HEK293 (cell line): ENCODE measurements at regions not wholly inside any gene's neighbourhood (a gene's known extent, or its start where the extent isn't known, plus 50 kb on each side); places are given as distances from the start of the nearest gene placed in this dataset.

ENCODE experiments used
- CTCF ChIA-PET: fragments of 350-600 bp; formaldehyde crosslinking; extraction: SDS; loops from one replicate; lab custom pipeline; 2021; ENCODE audit warnings: antibody characterized with exemption; lab: Yijun Ruan, JAX
- POLR2A ChIA-PET: fragments of 300-600 bp; formaldehyde crosslinking; extraction: SDS; loops from one replicate; lab custom pipeline; 2020; ENCODE audit warnings: antibody characterized with exemption, inconsistent platforms; lab: Yijun Ruan, JAX
- H3K27ac ChIP-seq: fragments of 200-500 bp; sonication (Bioruptor generic); 2 replicates; pipeline ENCODE4 v1.5.1; 2014; ENCODE audit warnings: low read depth, low read length, control low read depth, inconsistent platforms; ENCODE audit errors: extremely low read depth
- H3K36me3 ChIP-seq, 2 experiments: fragments of 200-500 bp in 1 of 2; sonication (Bioruptor generic) in 1 of 2; 1 replicate in 1 of 2; 2 replicates in 1 of 2; pipeline ENCODE4 v1.5.1; 2014 to 2017; ENCODE audit warnings: inconsistent platforms in 2 of 2, low read length in 2 of 2; ENCODE audit not compliant: control insufficient read depth in 2 of 2, insufficient read depth in 1 of 2
- H3K4me1 ChIP-seq: fragments of 200-500 bp; sonication (Bioruptor generic); 2 replicates; pipeline ENCODE4 v1.5.1; 2014; ENCODE audit warnings: mild to moderate bottlenecking, low read length, inconsistent platforms; ENCODE audit not compliant: control insufficient read depth, insufficient read depth
- H3K4me3 ChIP-seq: 2 replicates; pipeline ENCODE4 v1.5.1; 2011; ENCODE audit warnings: low read depth, mild to moderate bottlenecking, control low read depth, low read length, moderate library complexity
- H3K9me3 ChIP-seq: fragments of 200-500 bp; sonication (Bioruptor generic); 2 replicates; pipeline ENCODE4 v1.5.1; 2014; ENCODE audit warnings: low read depth, low read length, inconsistent platforms; ENCODE audit not compliant: control insufficient read depth, insufficient read depth
- HOXA7 ChIP-seq: sonication (generic); formaldehyde crosslinking; IDR thresholded peaks from 2 replicates; pipeline ENCODE4 v1.8.1; 2022; ENCODE audit warnings: missing genetic modification reagents, borderline replicate concordance
- HOXC10 ChIP-seq: sonication (generic); formaldehyde crosslinking; IDR thresholded peaks from 2 replicates; pipeline ENCODE4 v1.8.1; 2023; ENCODE audit warnings: mild to moderate bottlenecking, missing genetic modification reagents
- IKZF3 ChIP-seq: fragments of 450-650 bp; IDR thresholded peaks from 2 replicates; pipeline ENCODE4 v1.5.0; 2018; ENCODE audit warnings: missing biosample characterization, mild to moderate bottlenecking, missing genetic modification characterization, moderate library complexity
- MEIS1 ChIP-seq: sonication (generic); formaldehyde crosslinking; IDR thresholded peaks from 2 replicates; pipeline ENCODE4 v1.8.1; 2022; ENCODE audit warnings: missing genetic modification reagents, mild to moderate bottlenecking, borderline replicate concordance
- SP2 ChIP-seq: fragments of 450-650 bp; formaldehyde crosslinking; IDR thresholded peaks from 2 replicates; pipeline ENCODE4 v1.5.1; 2016; ENCODE audit warnings: missing biosample characterization, missing genetic modification characterization
- WT1 ChIP-seq: fragments of 450-650 bp; formaldehyde crosslinking; IDR thresholded peaks from 2 replicates; pipeline ENCODE4 v1.5.1; 2016; ENCODE audit warnings: missing biosample characterization, missing genetic modification characterization
- YY2 ChIP-seq: fragments of 450-650 bp; formaldehyde crosslinking; IDR thresholded peaks from 2 replicates; pipeline ENCODE4 v1.5.1; 2016; ENCODE audit warnings: missing biosample characterization, missing genetic modification characterization
- ZBTB49 ChIP-seq: fragments of 450-650 bp; formaldehyde crosslinking; IDR thresholded peaks from 2 replicates; pipeline ENCODE4 v1.5.1; 2016; ENCODE audit warnings: missing biosample characterization, missing genetic modification characterization, low read depth
- ZNF155 ChIP-seq: fragments of 450-650 bp; formaldehyde crosslinking; IDR thresholded peaks from 2 replicates; pipeline ENCODE4 v1.5.1; 2016; ENCODE audit warnings: missing biosample characterization, missing genetic modification characterization
- ZNF157 ChIP-seq: fragments of 450-650 bp; formaldehyde crosslinking; IDR thresholded peaks from 2 replicates; pipeline ENCODE4 v1.5.1; 2016; ENCODE audit warnings: missing biosample characterization, missing genetic modification characterization
- ZNF184 ChIP-seq: fragments of 450-650 bp; IDR thresholded peaks from 2 replicates; pipeline ENCODE4 v1.5.1; 2018; ENCODE audit warnings: missing biosample characterization, mild to moderate bottlenecking, missing genetic modification characterization
- ZNF2 ChIP-seq: fragments of 450-650 bp; formaldehyde crosslinking; IDR thresholded peaks from 2 replicates; pipeline ENCODE4 v1.5.1; 2016; ENCODE audit warnings: missing biosample characterization, missing genetic modification characterization
- ZNF202 ChIP-seq: fragments of 450-650 bp; formaldehyde crosslinking; IDR thresholded peaks from 2 replicates; pipeline ENCODE4 v1.5.1; 2016; ENCODE audit warnings: missing biosample characterization, missing genetic modification characterization, borderline replicate concordance
- ZNF23 ChIP-seq: fragments of 450-650 bp; formaldehyde crosslinking; IDR thresholded peaks from 2 replicates; pipeline ENCODE4 v1.5.1; 2016; ENCODE audit warnings: missing biosample characterization, missing genetic modification characterization, borderline replicate concordance
- ZNF266 ChIP-seq: fragments of 450-650 bp; formaldehyde crosslinking; IDR thresholded peaks from 2 replicates; pipeline ENCODE4 v1.5.1; 2016; ENCODE audit warnings: missing biosample characterization, missing genetic modification characterization, low read depth
- ZNF311 ChIP-seq: fragments of 450-650 bp; formaldehyde crosslinking; IDR thresholded peaks from 2 replicates; pipeline ENCODE4 v1.5.1; 2017; ENCODE audit warnings: missing biosample characterization, missing genetic modification characterization, borderline replicate concordance
- ZNF324 ChIP-seq: fragments of 450-650 bp; formaldehyde crosslinking; IDR thresholded peaks from 2 replicates; pipeline ENCODE4 v1.5.1; 2016; ENCODE audit warnings: missing biosample characterization, missing genetic modification characterization
- ZNF37A ChIP-seq: fragments of 450-650 bp; IDR thresholded peaks from 2 replicates; pipeline ENCODE4 v1.5.1; 2018; ENCODE audit warnings: missing biosample characterization, missing genetic modification characterization
- ZNF391 ChIP-seq: fragments of 450-650 bp; formaldehyde crosslinking; IDR thresholded peaks from 2 replicates; pipeline ENCODE4 v1.5.1; 2016; ENCODE audit warnings: low read depth, missing biosample characterization, missing genetic modification characterization, borderline replicate concordance
- ZNF433 ChIP-seq: fragments of 450-650 bp; formaldehyde crosslinking; IDR thresholded peaks from 2 replicates; pipeline ENCODE4 v1.5.1; 2016; ENCODE audit warnings: missing biosample characterization, missing genetic modification characterization, low read depth
- ZNF473 ChIP-seq: fragments of 450-650 bp; formaldehyde crosslinking; IDR thresholded peaks from 2 replicates; pipeline ENCODE4 v1.5.1; 2017; ENCODE audit warnings: missing biosample characterization, missing genetic modification characterization
- ZNF544 ChIP-seq: fragments of 450-650 bp; formaldehyde crosslinking; IDR thresholded peaks from 2 replicates; pipeline ENCODE4 v1.5.0; 2017; ENCODE audit warnings: missing biosample characterization, missing genetic modification characterization
- ZNF624 ChIP-seq: fragments of 450-650 bp; formaldehyde crosslinking; IDR thresholded peaks from 2 replicates; pipeline ENCODE4 v1.5.1; 2017; ENCODE audit warnings: missing biosample characterization, missing genetic modification characterization
- ZNF658 ChIP-seq: fragments of 450-650 bp; formaldehyde crosslinking; IDR thresholded peaks from 2 replicates; pipeline ENCODE4; 2016; ENCODE audit warnings: missing biosample characterization, missing genetic modification characterization
- ZNF670 ChIP-seq: fragments of 450-650 bp; formaldehyde crosslinking; IDR thresholded peaks from 2 replicates; pipeline ENCODE4 v1.5.1; 2016; ENCODE audit warnings: missing biosample characterization, missing genetic modification characterization, low read depth
- ZNF707 ChIP-seq: fragments of 450-650 bp; formaldehyde crosslinking; IDR thresholded peaks from 2 replicates; pipeline ENCODE4 v1.5.1; 2016; ENCODE audit warnings: missing biosample characterization, missing genetic modification characterization
- TF ChIP-seq, protein P1 (sequence below): fragments of 450-650 bp; formaldehyde crosslinking; IDR thresholded peaks from 2 replicates; pipeline ENCODE4 v1.5.1; 2016; ENCODE audit warnings: missing biosample characterization, missing genetic modification characterization

GRCh38 chr7:84283798-84284197 lies 89.2 kb upstream of the SEMA3A start:
- CTCF ChIA-PET, result no interaction called here

DNA sequence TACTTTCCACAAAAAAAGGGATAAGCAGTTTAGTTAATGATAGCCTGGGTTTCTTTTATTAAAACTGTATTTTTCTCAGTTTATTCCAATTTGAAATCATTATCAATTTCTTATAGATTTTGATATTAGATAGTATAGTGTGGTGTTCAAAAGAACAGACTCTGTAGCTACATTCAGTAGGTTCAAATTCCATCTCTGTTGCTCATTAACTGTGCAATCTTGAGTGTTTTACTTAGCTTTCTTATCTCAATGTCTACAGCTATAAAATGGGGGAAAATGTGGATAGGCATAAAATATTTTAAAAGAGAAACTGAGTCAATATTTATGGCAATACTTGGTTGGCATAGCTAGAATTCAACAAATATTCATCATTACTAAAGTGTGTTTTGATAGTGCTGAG lies 86.9 kb upstream of the SEMA3A start:
- no peak overlapping the region for H3K27ac ChIP-seq
- no peaks in the 10 kb centered on the region for H3K4me1 ChIP-seq
- TF ChIP-seq ZNF624 (no peak), HOXA7 (CRISPR knock-in tag) (no peak), MEIS1 (CRISPR knock-in tag) (no peak), ZNF311 (tag by site-specific recombination) (no peak), ZNF23 (no peak), ZNF391 (no peak), ZNF544 (tag by site-specific recombination) (no peak), ZNF37A (no peak)
- ChIA-PET POLR2A (no interaction called here), CTCF (no interaction called here)
- H3K36me3 ChIP-seq, result no peaks in the 10 kb centered on the region
- H3K9me3 ChIP-seq, result no peaks in the 10 kb centered on the region
- H3K4me3 ChIP-seq, result no peak overlapping the region

More at GRCh38 chr7:84283798-84284197, 89.2 kb upstream of the SEMA3A start:
- no peaks in the 10 kb centered on the region for H3K4me1 ChIP-seq
- POLR2A ChIA-PET, result no interaction called here
- no peak overlapping the region for H3K4me3 ChIP-seq
- H3K9me3 ChIP-seq, result no peaks in the 10 kb centered on the region; the same call in 1 of the 2 replicates
- TF ChIP-seq ZNF184 (tag by site-specific recombination) (no peak), ZNF155 (tag by site-specific recombination) (no peak), SP2 (tag by site-specific recombination) (no peak), ZNF658 (tag by site-specific recombination) (no peak), ZNF202 (tag by site-specific recombination) (no peak), ZNF157 (no peak), ZNF2 (no peak), ZNF473 (no peak)
- TF ChIP-seq, protein P1, sequence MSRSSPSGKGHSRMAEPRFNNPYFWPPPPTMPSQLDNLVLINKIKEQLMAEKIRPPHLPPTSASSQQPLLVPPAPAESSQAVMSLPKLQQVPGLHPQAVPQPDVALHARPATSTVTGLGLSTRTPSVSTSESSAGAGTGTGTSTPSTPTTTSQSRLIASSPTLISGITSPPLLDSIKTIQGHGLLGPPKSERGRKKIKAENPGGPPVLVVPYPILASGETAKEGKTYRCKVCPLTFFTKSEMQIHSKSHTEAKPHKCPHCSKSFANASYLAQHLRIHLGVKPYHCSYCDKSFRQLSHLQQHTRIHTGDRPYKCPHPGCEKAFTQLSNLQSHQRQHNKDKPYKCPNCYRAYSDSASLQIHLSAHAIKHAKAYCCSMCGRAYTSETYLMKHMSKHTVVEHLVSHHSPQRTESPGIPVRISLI, result no peak
- H3K36me3 ChIP-seq, result no peaks in the 10 kb centered on the region
- H3K27ac ChIP-seq, result no peak overlapping the region

GRCh38 chr7:84277628-84278224 lies 83.1 kb upstream of the SEMA3A start:
- Histone ChIP-seq H3K4me1 (no peaks in the 10 kb centered on the region), H3K27ac (no peak overlapping the region), H3K9me3 (no peaks in the 10 kb centered on the region), H3K4me3 (no peak overlapping the region), H3K36me3 (no peaks in the 10 kb centered on the region)
- ChIA-PET CTCF (no interaction called here), POLR2A (no interaction called here)
- no peak for TF ChIP-seq ZNF624
- no peak for TF ChIP-seq YY2 (tag by site-specific recombination)
- TF ChIP-seq ZNF707 (tag by site-specific recombination), result no peak
- no peak for TF ChIP-seq ZNF670 (tag by site-specific recombination)
- TF ChIP-seq ZNF266 (tag by site-specific recombination), result no peak
- no peak for TF ChIP-seq IKZF3 (tag by site-specific recombination)
- TF ChIP-seq ZNF433, result no peak
- TF ChIP-seq ZNF324 (tag by site-specific recombination), result no peak
- no peak for TF ChIP-seq HOXC10
- no peak for TF ChIP-seq ZBTB49 (tag by site-specific recombination)
- no peak for TF ChIP-seq WT1
